Liver (tissue), 3 donors: ENCODE measurements at regions not wholly inside any gene's neighbourhood (a gene's known extent, or its start where the extent isn't known, plus 50 kb on each side); places are given as distances from the start of the nearest gene placed in this dataset.

Experiments
- ATF3 ChIP-seq: IDR thresholded peaks from 2 replicates; pipeline ENCODE4 v1.6.1; 2016; ENCODE audit warnings: antibody characterized with exemption
- CTCF ChIP-seq: fragments of 150-350 bp; IDR thresholded peaks from 2 replicates; pipeline ENCODE4 v1.5.1; 2017; ENCODE audit warnings: improper control_type of control experiment, low read depth, low read length; ENCODE audit not compliant: missing input control
- FOXA1 ChIP-seq: IDR thresholded peaks from 2 replicates; pipeline ENCODE4 v1.6.1; 2016; ENCODE audit warnings: antibody characterized with exemption
- JUND ChIP-seq, 2 donors: IDR thresholded peaks; 2 replicates each; pipeline ENCODE4 v1.6.1; 2016; ENCODE audit warnings: antibody characterized with exemption in 2 of 2
- MAX ChIP-seq: IDR thresholded peaks from 2 replicates; pipeline ENCODE4 v1.6.1; 2016; ENCODE audit warnings: antibody characterized with exemption
- donor health status: healthy.
- donor health status: healthy.

GRCh38 chr7:25621993-25622392, 393.7 kb upstream of the NPVF start:
- TF ChIP-seq CTCF = no peak
- no peak for TF ChIP-seq MAX
- no peak for TF ChIP-seq ATF3
- TF ChIP-seq JUND (IDR thresholded peaks at IDR 0.05) = no peak
- no peak for TF ChIP-seq FOXA1
